ENCODE measurements at regions not wholly inside any gene's neighbourhood (a gene's known extent, or its start where the extent isn't known, plus 50 kb on each side); places are given as distances from the start of the nearest gene placed in this dataset.

GRCh38 chr11:129698212-129698611 is 117.4 kb upstream of the TMEM45B start:
- no peak for TF ChIP-seq EZH2 (IDR thresholded peaks at IDR 0.05; ENCODE audit: borderline replicate concordance)
- no peak for TF ChIP-seq CTCF (IDR thresholded peaks at IDR 0.05; ENCODE audit: poor library complexity)
- TF ChIP-seq EZH2phosphoT487 (IDR thresholded peaks at IDR 0.05; ENCODE audit: low read depth, severe bottlenecking, unreplicated experiment) = no peak

Data from hepatocyte (in vitro differentiated cells).